ENCODE measurements at regions not wholly inside any gene's neighbourhood (a gene's known extent, or its start where the extent isn't known, plus 50 kb on each side); places are given as distances from the start of the nearest gene placed in this dataset.
A peak's percentile ranks its signal among the peaks of the same experiment; 100 is the strongest.

- H3K27ac Mint-ChIP-seq = no peak overlapping the region
- H3K4me1 Mint-ChIP-seq = no peaks in the 10 kb centered on the region
- Histone ChIP-seq H3K27ac (ENCODE audit: low read depth, low read length) (no peak overlapping the region), H3K9me3 (ENCODE audit: control insufficient read depth, low read length) (no peaks in the 10 kb centered on the region), H3K4me1 (ENCODE audit: control insufficient read depth, insufficient read depth, low read length) (no peaks in the 10 kb centered on the region), H3K27me3 (ENCODE audit: control insufficient read depth, insufficient read depth, low read length, poor library complexity, severe bottlenecking) (no peaks in the 10 kb centered on the region), H3K9ac (ENCODE audit: extremely low read depth, low read length, poor library complexity, severe bottlenecking) (no peak overlapping the region), H3K36me3 (ENCODE audit: control insufficient read depth, insufficient read depth, low read length) (no peaks in the 10 kb centered on the region), H3K4me3 (ENCODE audit: low read length) (no peak overlapping the region)
- DNase-seq = no peak
- 86 to 94% methylated on average over 1 of the region's 1 CpG for WGBS, 2 experiments (ENCODE audit: insufficient coverage in 1 of 2, insufficient read length in 1 of 2)
- no peaks in the 10 kb centered on the region for H3K9me3 Mint-ChIP-seq
- no peaks in the 10 kb centered on the region for H3K27me3 Mint-ChIP-seq (ENCODE audit: insufficient read depth)
- H3K4me3 Mint-ChIP-seq = no peak overlapping the region
- no peaks in the 10 kb centered on the region for H3K36me3 Mint-ChIP-seq (ENCODE audit: low read depth)
- TF ChIP-seq, protein P1, sequence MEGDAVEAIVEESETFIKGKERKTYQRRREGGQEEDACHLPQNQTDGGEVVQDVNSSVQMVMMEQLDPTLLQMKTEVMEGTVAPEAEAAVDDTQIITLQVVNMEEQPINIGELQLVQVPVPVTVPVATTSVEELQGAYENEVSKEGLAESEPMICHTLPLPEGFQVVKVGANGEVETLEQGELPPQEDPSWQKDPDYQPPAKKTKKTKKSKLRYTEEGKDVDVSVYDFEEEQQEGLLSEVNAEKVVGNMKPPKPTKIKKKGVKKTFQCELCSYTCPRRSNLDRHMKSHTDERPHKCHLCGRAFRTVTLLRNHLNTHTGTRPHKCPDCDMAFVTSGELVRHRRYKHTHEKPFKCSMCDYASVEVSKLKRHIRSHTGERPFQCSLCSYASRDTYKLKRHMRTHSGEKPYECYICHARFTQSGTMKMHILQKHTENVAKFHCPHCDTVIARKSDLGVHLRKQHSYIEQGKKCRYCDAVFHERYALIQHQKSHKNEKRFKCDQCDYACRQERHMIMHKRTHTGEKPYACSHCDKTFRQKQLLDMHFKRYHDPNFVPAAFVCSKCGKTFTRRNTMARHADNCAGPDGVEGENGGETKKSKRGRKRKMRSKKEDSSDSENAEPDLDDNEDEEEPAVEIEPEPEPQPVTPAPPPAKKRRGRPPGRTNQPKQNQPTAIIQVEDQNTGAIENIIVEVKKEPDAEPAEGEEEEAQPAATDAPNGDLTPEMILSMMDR (conservative IDR thresholded peaks at IDR 0.05) = no peak
Observed at GRCh38 chr4:141826260-141826659, 189.9 kb downstream of the IL15 start.

GRCh38 chr4:141833209-141833608 is 196.8 kb downstream of the IL15 start:
- H3K27ac ChIP-seq (ENCODE audit: low read depth, low read length) = no peak overlapping the region
- no peaks in the 10 kb centered on the region for H3K4me1 Mint-ChIP-seq
- no peaks in the 10 kb centered on the region for H3K4me1 ChIP-seq (ENCODE audit: control insufficient read depth, insufficient read depth, low read length)
- no peaks in the 10 kb centered on the region for H3K36me3 ChIP-seq (ENCODE audit: control insufficient read depth, insufficient read depth, low read length)
- peaks cover 20% of the 10 kb centered on the region for H3K9me3 Mint-ChIP-seq
- H3K27ac Mint-ChIP-seq = no peak overlapping the region
- H3K9ac ChIP-seq (ENCODE audit: extremely low read depth, low read length, poor library complexity, severe bottlenecking) = no peak overlapping the region
- no peak for DNase-seq
- H3K9me3 ChIP-seq (ENCODE audit: control insufficient read depth, low read length) = peaks cover 6% of the 10 kb centered on the region
- no peaks in the 10 kb centered on the region for H3K27me3 ChIP-seq (ENCODE audit: control insufficient read depth, insufficient read depth, low read length, poor library complexity, severe bottlenecking)
- no peaks in the 10 kb centered on the region for H3K36me3 Mint-ChIP-seq (ENCODE audit: low read depth)
- TF ChIP-seq, protein P1 (conservative IDR thresholded peaks at IDR 0.05) = no peak
- H3K4me3 Mint-ChIP-seq = no peak overlapping the region
- H3K27me3 Mint-ChIP-seq (ENCODE audit: insufficient read depth) = no peaks in the 10 kb centered on the region
- H3K4me3 ChIP-seq (ENCODE audit: low read length) = no peak overlapping the region
- 94 to 95% methylated on average over 4 of the region's 4 CpGs for WGBS, 2 experiments (ENCODE audit: insufficient coverage in 1 of 2, insufficient read length in 1 of 2)

DNA sequence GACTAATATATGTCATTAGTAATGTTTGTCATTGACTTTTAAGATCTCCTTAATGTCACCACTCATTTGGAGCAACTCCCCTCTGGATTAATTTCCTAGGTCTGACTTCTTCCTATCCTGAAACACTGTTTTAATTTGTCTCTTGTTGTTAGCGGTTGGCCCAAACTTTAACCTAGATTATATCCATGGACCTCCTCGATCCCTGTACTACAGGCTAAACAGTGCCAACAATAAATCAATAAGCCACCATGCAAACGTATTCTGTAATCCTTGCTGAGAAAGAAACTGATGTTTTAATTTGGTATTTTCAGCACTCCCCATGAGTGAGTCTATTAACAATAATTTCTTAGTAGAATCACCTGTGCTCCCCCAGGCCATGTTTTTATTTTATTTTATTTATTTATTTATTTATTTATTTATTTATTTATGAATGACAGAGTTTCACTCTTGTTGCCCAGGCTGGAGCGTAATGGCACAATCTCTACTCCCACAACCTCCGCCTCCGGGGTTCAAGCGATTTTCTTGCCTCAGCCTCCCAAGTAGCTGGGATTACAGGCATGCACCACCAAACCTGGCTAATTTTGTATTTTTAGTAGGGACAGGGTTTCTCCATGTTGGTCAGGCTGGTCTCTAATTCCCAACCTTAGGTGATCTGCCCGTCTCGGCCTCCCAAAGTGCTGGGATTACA is 204.1 kb downstream of the IL15 start:
- Histone ChIP-seq H3K27me3 (ENCODE audit: control insufficient read depth, insufficient read depth, low read length, poor library complexity, severe bottlenecking) (no peaks in the 10 kb centered on the region), H3K4me3 (ENCODE audit: low read length) (peak overlapping the region; percentile 47), H3K9me3 (ENCODE audit: control insufficient read depth, low read length) (peaks cover 9% of the 10 kb centered on the region), H3K9ac (ENCODE audit: extremely low read depth, low read length, poor library complexity, severe bottlenecking) (no peak overlapping the region), H3K4me1 (ENCODE audit: control insufficient read depth, insufficient read depth, low read length) (peaks cover 3% of the 10 kb centered on the region), H3K36me3 (ENCODE audit: control insufficient read depth, insufficient read depth, low read length) (no peaks in the 10 kb centered on the region), H3K27ac (ENCODE audit: low read depth, low read length) (no peak overlapping the region)
- Mint-ChIP-seq H3K36me3 (ENCODE audit: low read depth) (peaks cover 2% of the 10 kb centered on the region), H3K27ac (no peak overlapping the region), H3K27me3 (ENCODE audit: insufficient read depth) (no peaks in the 10 kb centered on the region), H3K4me1 (peaks cover 20% of the 10 kb centered on the region), H3K9me3 (peaks cover 20% of the 10 kb centered on the region), H3K4me3 (no peak overlapping the region)
- TF ChIP-seq, protein P1 (conservative IDR thresholded peaks at IDR 0.05) = no peak
- WGBS, 2 experiments (ENCODE audit: insufficient coverage in 1 of 2, insufficient read length in 1 of 2) = 94 to 96% methylated on average over 3 to 9 of the region's 9 CpGs
- no peak for DNase-seq

All from endodermal cell (in vitro differentiated cells).